Caco-2 (cell line): ENCODE measurements at regions not wholly inside any gene's neighbourhood (a gene's known extent, or its start where the extent isn't known, plus 50 kb on each side); places are given as distances from the start of the nearest gene placed in this dataset.

ENCODE experiments used
- BruUV-seq: library from RNA; stranded (reverse); fragments of 400-500 nt; replicated peaks from 2 replicates; lab custom pipeline; 2021; lab: Mats Ljungman, UMichigan
- CTCF ChIA-PET: fragments of 300-600 bp; sonication (Branson Sonifier 250); formaldehyde crosslinking; loops from one replicate; lab custom pipeline; 2022; ENCODE audit warnings: antibody characterized with exemption; lab: Charles Lee
- POLR2A ChIA-PET: fragments of 300-600 bp; sonication (Branson Sonifier 250); formaldehyde crosslinking; loops from one replicate; lab custom pipeline; 2022; ENCODE audit warnings: antibody characterized with exemption; lab: Charles Lee
- DNase-seq, 2 experiments: peaks; one replicate each; pipeline versions ENCODE4 v3.0.0 to v3.0.0-alpha.2; 2020 to 2022
- H3K27me3 ChIP-seq: replicated peaks from 2 replicates; pipeline ENCODE4 v1.6.0; 2011; ENCODE audit warnings: low read length; ENCODE audit not compliant: control insufficient read depth, insufficient read depth
- H3K36me3 ChIP-seq: 2 replicates; pipeline ENCODE4 v1.5.1; 2011; ENCODE audit warnings: low read length; ENCODE audit not compliant: control insufficient read depth, insufficient read depth
- H3K4me1 ChIP-seq: fragments of 250-450 bp; sonication (Bioruptor Pico); 2 replicates; pipeline ENCODE4 v1.5.1; 2020; ENCODE audit warnings: mild to moderate bottlenecking
- H3K4me3 ChIP-seq: 2 replicates; pipeline ENCODE4 v1.5.1; 2011; ENCODE audit warnings: low read depth, mild to moderate bottlenecking, control low read depth, low read length
- H3K9me3 ChIP-seq: fragments of 250-450 bp; sonication (Bioruptor Pico); 2 replicates; pipeline ENCODE4 v1.5.1; 2020; ENCODE audit warnings: mild to moderate bottlenecking, moderate library complexity
- H3K27ac Mint-ChIP-seq: one replicate; pipeline ENCODE4 v1.8.0; 2022; ENCODE audit warnings: mixed read lengths; ENCODE audit not compliant: unreplicated experiment
- H3K27me3 Mint-ChIP-seq: one replicate; pipeline ENCODE4 v1.8.0; 2022; ENCODE audit warnings: mixed read lengths; ENCODE audit not compliant: insufficient read depth, unreplicated experiment
- H3K36me3 Mint-ChIP-seq: one replicate; pipeline ENCODE4 v1.8.0; 2022; ENCODE audit warnings: mild to moderate bottlenecking, mixed read lengths; ENCODE audit not compliant: insufficient read depth, unreplicated experiment
- H3K4me1 Mint-ChIP-seq: one replicate; pipeline ENCODE4 v1.8.0; 2022; ENCODE audit warnings: low read depth, mixed read lengths; ENCODE audit not compliant: unreplicated experiment
- H3K4me3 Mint-ChIP-seq: one replicate; pipeline ENCODE4 v1.8.0; 2022; ENCODE audit warnings: mild to moderate bottlenecking, moderate library complexity, mixed read lengths; ENCODE audit not compliant: unreplicated experiment
- H3K9me3 Mint-ChIP-seq: one replicate; pipeline ENCODE4 v1.8.0; 2022; ENCODE audit warnings: mixed read lengths; ENCODE audit not compliant: unreplicated experiment
- intact Hi-C: fragments of 100-400 bp; cut with micrococcal nuclease; formaldehyde crosslinking; loops from one replicate; pipeline ENCODE4 v1.10.0; 2022; ENCODE audit not compliant: unreplicated experiment
- TF ChIP-seq, protein P1 (sequence below), 2 experiments: fragments of 200-600 bp in 1 of 2; IDR thresholded peaks; 1 replicate in 1 of 2; 2 replicates in 1 of 2; pipeline versions ENCODE4 v1.5.1 to v1.8.0; 2011 to 2022; ENCODE audit warnings: antibody characterized with exemption in 1 of 2, control low read depth in 1 of 2, inconsistent platforms in 1 of 2, low read depth in 1 of 2, low read length in 1 of 2, mild to moderate bottlenecking in 1 of 2, moderate library complexity in 1 of 2; ENCODE audit not compliant: insufficient read depth in 1 of 2, severe bottlenecking in 1 of 2, unreplicated experiment in 1 of 2

DNA sequence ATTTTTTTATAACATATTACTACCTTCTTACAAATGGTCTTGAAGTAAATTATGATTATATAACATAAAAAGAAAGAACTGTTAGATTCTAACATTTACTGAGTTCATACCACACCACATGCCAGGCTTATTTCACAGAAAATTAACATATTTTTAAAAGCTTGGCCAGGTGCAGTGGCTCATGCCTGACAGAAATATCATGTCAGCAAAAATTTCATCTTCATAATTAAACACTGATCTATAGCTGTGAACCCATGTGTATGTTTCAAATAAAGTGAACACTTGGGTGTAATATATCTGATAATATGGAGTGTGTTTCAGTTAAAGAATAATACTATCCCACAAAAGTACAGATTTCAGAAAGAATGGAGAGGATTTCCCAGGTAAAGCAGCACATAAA, 296.5 kb downstream of the SI start:
- Histone ChIP-seq H3K9me3 (no peaks in the 10 kb centered on the region), H3K27me3 (no peaks in the 10 kb centered on the region), H3K36me3 (no peaks in the 10 kb centered on the region), H3K4me1 (no peaks in the 10 kb centered on the region), H3K4me3 (no peak overlapping the region)
- H3K27me3 Mint-ChIP-seq, result no peaks in the 10 kb centered on the region
- H3K36me3 Mint-ChIP-seq, result no peaks in the 10 kb centered on the region
- no peaks in the 10 kb centered on the region for H3K4me1 Mint-ChIP-seq
- H3K27ac Mint-ChIP-seq, result no peak overlapping the region
- no peak overlapping the region for H3K4me3 Mint-ChIP-seq
- ChIA-PET POLR2A (no interaction called here), CTCF (no interaction called here)
- BruUV-seq, result no TSS peak
- TF ChIP-seq, protein P1, sequence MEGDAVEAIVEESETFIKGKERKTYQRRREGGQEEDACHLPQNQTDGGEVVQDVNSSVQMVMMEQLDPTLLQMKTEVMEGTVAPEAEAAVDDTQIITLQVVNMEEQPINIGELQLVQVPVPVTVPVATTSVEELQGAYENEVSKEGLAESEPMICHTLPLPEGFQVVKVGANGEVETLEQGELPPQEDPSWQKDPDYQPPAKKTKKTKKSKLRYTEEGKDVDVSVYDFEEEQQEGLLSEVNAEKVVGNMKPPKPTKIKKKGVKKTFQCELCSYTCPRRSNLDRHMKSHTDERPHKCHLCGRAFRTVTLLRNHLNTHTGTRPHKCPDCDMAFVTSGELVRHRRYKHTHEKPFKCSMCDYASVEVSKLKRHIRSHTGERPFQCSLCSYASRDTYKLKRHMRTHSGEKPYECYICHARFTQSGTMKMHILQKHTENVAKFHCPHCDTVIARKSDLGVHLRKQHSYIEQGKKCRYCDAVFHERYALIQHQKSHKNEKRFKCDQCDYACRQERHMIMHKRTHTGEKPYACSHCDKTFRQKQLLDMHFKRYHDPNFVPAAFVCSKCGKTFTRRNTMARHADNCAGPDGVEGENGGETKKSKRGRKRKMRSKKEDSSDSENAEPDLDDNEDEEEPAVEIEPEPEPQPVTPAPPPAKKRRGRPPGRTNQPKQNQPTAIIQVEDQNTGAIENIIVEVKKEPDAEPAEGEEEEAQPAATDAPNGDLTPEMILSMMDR (IDR thresholded peaks at IDR 0.05; ENCODE audit: insufficient read depth in 1 of 2, low read depth in 1 of 2, low read length in 1 of 2, severe bottlenecking in 1 of 2, unreplicated experiment in 1 of 2), result no peak
- intact Hi-C loops, result no loop called here
- DNase-seq, result no peak
- no peaks in the 10 kb centered on the region for H3K9me3 Mint-ChIP-seq

DNA sequence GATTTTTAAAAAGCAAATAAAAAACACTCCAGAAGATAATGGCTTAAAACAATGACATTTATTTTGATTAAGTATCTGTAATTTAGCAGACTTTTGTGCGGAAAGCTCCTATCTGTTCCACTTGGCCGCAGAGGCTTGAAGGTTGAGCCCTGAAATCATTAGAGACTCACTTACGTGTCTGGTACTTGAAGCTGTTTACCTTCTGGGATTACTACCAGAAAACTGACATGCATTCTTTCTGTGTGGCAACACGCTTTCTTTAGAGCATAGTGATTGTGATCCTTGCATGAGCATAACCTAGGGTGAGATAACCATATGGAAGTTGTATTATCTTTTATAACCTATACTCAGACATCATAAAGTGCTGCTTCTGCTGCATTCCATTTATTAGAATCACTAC, 298.5 kb downstream of the SI start:
- no peaks in the 10 kb centered on the region for H3K36me3 ChIP-seq
- DNase-seq, result no peak
- BruUV-seq, result no TSS peak
- no peaks in the 10 kb centered on the region for H3K27me3 ChIP-seq
- H3K27me3 Mint-ChIP-seq, result no peaks in the 10 kb centered on the region
- TF ChIP-seq, protein P1 (IDR thresholded peaks at IDR 0.05; ENCODE audit: insufficient read depth in 1 of 2, low read depth in 1 of 2, low read length in 1 of 2, severe bottlenecking in 1 of 2, unreplicated experiment in 1 of 2), result no peak
- POLR2A ChIA-PET, result no interaction called here
- H3K27ac Mint-ChIP-seq, result no peak overlapping the region
- intact Hi-C loops, result no loop called here
- H3K4me3 Mint-ChIP-seq, result no peak overlapping the region
- H3K4me3 ChIP-seq, result no peak overlapping the region
- H3K9me3 ChIP-seq, result no peaks in the 10 kb centered on the region
- no peaks in the 10 kb centered on the region for H3K4me1 Mint-ChIP-seq
- CTCF ChIA-PET, result no interaction called here
- no peaks in the 10 kb centered on the region for H3K9me3 Mint-ChIP-seq
- H3K36me3 Mint-ChIP-seq, result no peaks in the 10 kb centered on the region
- no peaks in the 10 kb centered on the region for H3K4me1 ChIP-seq

DNA sequence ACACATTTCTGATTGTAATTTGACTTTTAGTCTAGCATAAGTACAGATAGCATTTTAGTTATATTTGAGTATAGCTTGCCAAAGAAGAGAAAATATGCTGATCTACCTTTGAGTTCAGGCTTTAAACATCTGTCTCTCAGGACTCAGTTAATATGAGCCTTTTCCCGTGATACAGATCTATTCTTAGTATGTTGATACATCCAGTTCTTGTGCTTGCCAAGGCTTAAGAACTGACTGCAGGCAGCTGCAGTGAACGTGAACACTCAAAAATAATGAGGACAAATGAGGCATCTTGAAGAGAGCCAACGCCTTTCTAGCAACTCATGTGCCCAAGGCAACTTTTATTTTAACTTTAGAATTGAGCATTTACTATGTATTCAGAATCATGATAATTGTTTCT, 325.5 kb downstream of the SI start:
- DNase-seq, result no peak
- intact Hi-C loops, result no loop called here
- H3K27ac Mint-ChIP-seq, result no peak overlapping the region

More for the DNA sequence above, 325.5 kb downstream of the SI start:
- Histone ChIP-seq H3K4me1 (no peaks in the 10 kb centered on the region), H3K36me3 (no peaks in the 10 kb centered on the region), H3K4me3 (no peak overlapping the region), H3K27me3 (no peaks in the 10 kb centered on the region), H3K9me3 (no peaks in the 10 kb centered on the region)
- Mint-ChIP-seq H3K36me3 (no peaks in the 10 kb centered on the region), H3K9me3 (no peaks in the 10 kb centered on the region), H3K4me1 (no peaks in the 10 kb centered on the region), H3K27me3 (no peaks in the 10 kb centered on the region), H3K4me3 (no peak overlapping the region)
- POLR2A ChIA-PET, result no interaction called here
- CTCF ChIA-PET, result no interaction called here
- BruUV-seq, result no TSS peak
- TF ChIP-seq, protein P1 (IDR thresholded peaks at IDR 0.05; ENCODE audit: insufficient read depth in 1 of 2, low read depth in 1 of 2, low read length in 1 of 2, severe bottlenecking in 1 of 2, unreplicated experiment in 1 of 2), result no peak
